Endothelial cell of umbilical vein (primary cell): ENCODE measurements at regions not wholly inside any gene's neighbourhood (a gene's known extent, or its start where the extent isn't known, plus 50 kb on each side); places are given as distances from the start of the nearest gene placed in this dataset.

Experiments
- CTCF ChIP-seq, 2 donors: IDR thresholded peaks; 1 replicate in 1 of 2; 2 replicates in 1 of 2; pipeline ENCODE4 v1.5.1; 2011; ENCODE audit warnings: low read length in 2 of 2, mild to moderate bottlenecking in 2 of 2, moderate library complexity in 2 of 2, control low read depth in 1 of 2, inconsistent platforms in 1 of 2, low read depth in 1 of 2; ENCODE audit not compliant: insufficient read depth in 1 of 2; ENCODE audit errors: extremely low read depth in 1 of 2
- EZH2 ChIP-seq: IDR thresholded peaks from 2 replicates; pipeline ENCODE4 v1.6.1; 2012; ENCODE audit warnings: borderline replicate concordance, low read depth, mild to moderate bottlenecking, moderate library complexity, low read length, inconsistent platforms; ENCODE audit not compliant: severe bottlenecking
- FOS ChIP-seq: IDR thresholded peaks from 2 replicates; pipeline ENCODE4 v1.6.1; 2011; ENCODE audit warnings: mild to moderate bottlenecking, low read length, moderate library complexity, borderline replicate concordance; ENCODE audit not compliant: insufficient read depth
- GATA2 ChIP-seq: IDR thresholded peaks from 2 replicates; pipeline ENCODE4 v1.7.0; 2011; ENCODE audit warnings: low read depth, mild to moderate bottlenecking, moderate library complexity, mixed read lengths, low read length; ENCODE audit not compliant: insufficient read length, insufficient read depth
- JUN ChIP-seq: IDR thresholded peaks from 2 replicates; pipeline ENCODE4 v1.6.1; 2011; ENCODE audit warnings: borderline replicate concordance, low read depth; ENCODE audit not compliant: insufficient read length, insufficient read depth
- MAX ChIP-seq: IDR thresholded peaks from 2 replicates; pipeline ENCODE4 v1.6.1; 2011; ENCODE audit not compliant: insufficient read depth, insufficient read length
- POLR2A ChIP-seq: IDR thresholded peaks from 2 replicates; pipeline ENCODE4 v1.6.1; 2012; ENCODE audit warnings: low read depth, mild to moderate bottlenecking, control low read depth, low read length
- POLR2AphosphoS5 ChIP-seq: IDR thresholded peaks from 2 replicates; pipeline ENCODE4 v1.6.1; 2012; ENCODE audit warnings: low read depth, mild to moderate bottlenecking, control low read depth, low read length, moderate library complexity; ENCODE audit not compliant: insufficient read depth

GRCh38 chr21:15193937-15194336 lies 129.1 kb upstream of the NRIP1 start:
- TF ChIP-seq CTCF (IDR thresholded peaks at IDR 0.05; ENCODE audit: extremely low read depth in 1 of 2, insufficient read depth in 1 of 2, low read depth in 1 of 2, low read length in 2 of 2) (no peak), POLR2A (no peak), JUN (no peak), POLR2AphosphoS5 (no peak), EZH2 (no peak), MAX (no peak), FOS (no peak), GATA2 (no peak)
